Esophagus muscularis mucosa (tissue), 4 donors: ENCODE measurements at regions not wholly inside any gene's neighbourhood (a gene's known extent, or its start where the extent isn't known, plus 50 kb on each side); places are given as distances from the start of the nearest gene placed in this dataset.

Experiments used
- DNase-seq: peaks from one replicate; pipeline ENCODE4 v3.0.0-alpha.2; 2017; ENCODE audit errors: extremely low spot score
- H3K27ac ChIP-seq, 4 donors: fragments of 200-600 bp; sonication (generic); replicated peaks in 1 of 4; 1 replicate in 3 of 4; 2 replicates in 1 of 4; pipeline ENCODE4 v1.5.1; 2016 to 2019; ENCODE audit warnings: mild to moderate bottlenecking in 1 of 4
- H3K27me3 ChIP-seq, 4 donors: fragments of 200-600 bp; sonication (generic); one replicate each; pipeline versions ENCODE4 v1.5.1 to v1.6.0; 2016 to 2019
- H3K36me3 ChIP-seq, 4 donors: fragments of 200-600 bp; sonication (generic); one replicate each; pipeline ENCODE4 v1.5.1; 2016 to 2019
- H3K4me1 ChIP-seq, 4 donors: fragments of 200-600 bp; sonication (generic); one replicate each; pipeline ENCODE4 v1.5.1; 2016 to 2019
- H3K4me3 ChIP-seq, 4 donors: fragments of 200-600 bp; sonication (generic); 1 replicate in 2 of 4; 2 replicates in 2 of 4; pipeline ENCODE4 v1.5.1; 2016 to 2019; ENCODE audit warnings: mild to moderate bottlenecking in 4 of 4, moderate library complexity in 1 of 4
- H3K9me3 ChIP-seq, 4 donors: fragments of 200-600 bp; sonication (generic); 1 replicate in 3 of 4; 2 replicates in 1 of 4; pipeline ENCODE4 v1.5.1; 2016 to 2019
- EP300 ChIP-seq: sonication (generic); formaldehyde crosslinking; IDR thresholded peaks from one replicate; pipeline ENCODE4 v1.6.1; 2017; ENCODE audit warnings: antibody characterized with exemption
- POLR2A ChIP-seq: fragments of 450-650 bp; IDR thresholded peaks from one replicate; pipeline ENCODE4 v1.6.1; 2017; ENCODE audit warnings: antibody characterized with exemption, moderate library complexity, mild to moderate bottlenecking, low read depth
- POLR2AphosphoS5 ChIP-seq, 2 donors: sonication (generic); formaldehyde crosslinking; IDR thresholded peaks; one replicate each; pipeline ENCODE4 v1.6.1; 2017; ENCODE audit warnings: antibody characterized with exemption in 2 of 2
- WGBS: methylation state at CpG from one replicate; pipeline ENCODE4 v1.1.5; 2018; 5-methylcytosine and 5-hydroxymethylcytosine counted together
- intact Hi-C: fragments of 100-400 bp; cut with DNase I; formaldehyde crosslinking; loops from one replicate; pipeline ENCODE4 v1.15.1; 2023
- TF ChIP-seq, protein P1 (sequence below), 3 experiments: fragments of 200-600 bp in 2 of 3; fragments of 450-650 bp in 1 of 3; sonication (generic) in 2 of 3; IDR thresholded peaks; one replicate each; pipeline ENCODE4 v1.5.1; 2017 to 2019; ENCODE audit warnings: antibody characterized with exemption in 3 of 3, mild to moderate bottlenecking in 2 of 3, moderate library complexity in 1 of 3

DNA sequence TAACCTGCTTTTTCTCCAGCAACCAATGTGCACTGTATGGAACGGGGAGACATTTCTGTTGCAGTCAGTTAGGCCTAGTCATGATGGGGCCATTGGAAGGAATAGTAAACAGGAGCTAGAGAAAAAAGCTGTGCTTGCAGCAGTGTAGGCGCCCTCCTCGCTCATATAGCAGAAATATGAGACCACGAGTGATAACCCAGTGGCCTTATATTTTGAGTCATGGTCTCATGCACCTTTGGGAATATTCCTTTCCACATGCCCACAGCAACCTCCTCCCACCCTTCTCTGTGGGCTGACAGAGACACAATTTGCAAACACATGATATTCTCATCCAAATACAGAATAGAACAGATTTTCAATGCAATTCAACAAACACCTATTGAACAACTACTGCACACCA, 248.9 kb upstream of the CITED2 start:
- 95% methylated on average over 4 of the region's 4 CpGs for WGBS
- no peaks in the 10 kb centered on the region for H3K27me3 ChIP-seq
- no peaks in the 10 kb centered on the region for H3K9me3 ChIP-seq
- H3K36me3 ChIP-seq: no peaks in the 10 kb centered on the region
- no peak for TF ChIP-seq EP300
- TF ChIP-seq POLR2A: no peak
- no peak for TF ChIP-seq POLR2AphosphoS5 (IDR thresholded peaks at IDR 0.05)
- TF ChIP-seq, protein P1, sequence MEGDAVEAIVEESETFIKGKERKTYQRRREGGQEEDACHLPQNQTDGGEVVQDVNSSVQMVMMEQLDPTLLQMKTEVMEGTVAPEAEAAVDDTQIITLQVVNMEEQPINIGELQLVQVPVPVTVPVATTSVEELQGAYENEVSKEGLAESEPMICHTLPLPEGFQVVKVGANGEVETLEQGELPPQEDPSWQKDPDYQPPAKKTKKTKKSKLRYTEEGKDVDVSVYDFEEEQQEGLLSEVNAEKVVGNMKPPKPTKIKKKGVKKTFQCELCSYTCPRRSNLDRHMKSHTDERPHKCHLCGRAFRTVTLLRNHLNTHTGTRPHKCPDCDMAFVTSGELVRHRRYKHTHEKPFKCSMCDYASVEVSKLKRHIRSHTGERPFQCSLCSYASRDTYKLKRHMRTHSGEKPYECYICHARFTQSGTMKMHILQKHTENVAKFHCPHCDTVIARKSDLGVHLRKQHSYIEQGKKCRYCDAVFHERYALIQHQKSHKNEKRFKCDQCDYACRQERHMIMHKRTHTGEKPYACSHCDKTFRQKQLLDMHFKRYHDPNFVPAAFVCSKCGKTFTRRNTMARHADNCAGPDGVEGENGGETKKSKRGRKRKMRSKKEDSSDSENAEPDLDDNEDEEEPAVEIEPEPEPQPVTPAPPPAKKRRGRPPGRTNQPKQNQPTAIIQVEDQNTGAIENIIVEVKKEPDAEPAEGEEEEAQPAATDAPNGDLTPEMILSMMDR (IDR thresholded peaks at IDR 0.05): no peak
- H3K4me1 ChIP-seq: peaks cover 0 to 20% (median 12%) of the 10 kb centered on the region in 4 donors
- intact Hi-C loops: no loop called here
- H3K27ac ChIP-seq: no peak overlapping the region
- no peak for DNase-seq
- H3K4me3 ChIP-seq: no peak overlapping the region

DNA sequence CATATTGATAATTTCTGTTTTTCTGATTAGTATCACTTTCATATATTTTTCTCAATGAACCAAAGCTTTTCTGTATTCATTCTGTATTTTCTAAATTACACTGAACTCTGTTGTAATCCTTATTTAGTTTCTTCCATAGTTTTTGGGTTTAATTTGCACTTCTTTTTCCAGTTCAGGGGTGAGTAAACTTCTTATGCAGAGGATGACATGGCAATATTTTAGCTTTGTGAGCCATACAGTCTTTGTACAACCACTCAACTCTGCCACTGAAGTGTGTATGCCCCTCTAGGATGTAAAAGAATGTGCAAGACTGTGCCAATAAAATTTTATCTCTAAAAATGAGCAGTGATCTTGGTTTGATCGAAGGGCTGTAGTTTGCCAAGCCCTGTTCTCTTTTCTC, 239.0 kb upstream of the CITED2 start:
- WGBS: 90% methylated on average over 1 of the region's 1 CpG
- Histone ChIP-seq H3K27ac (no peak overlapping the region), H3K4me1 (peaks cover 0 to 7% (median under 1%) of the 10 kb centered on the region in 4 donors), H3K27me3 (no peaks in the 10 kb centered on the region), H3K9me3 (no peaks in the 10 kb centered on the region), H3K4me3 (no peak overlapping the region), H3K36me3 (no peaks in the 10 kb centered on the region)
- DNase-seq: no peak
- TF ChIP-seq, protein P1 (IDR thresholded peaks at IDR 0.05): no peak
- TF ChIP-seq EP300 (no peak), POLR2A (no peak)
- intact Hi-C loops: no loop called here

DNA sequence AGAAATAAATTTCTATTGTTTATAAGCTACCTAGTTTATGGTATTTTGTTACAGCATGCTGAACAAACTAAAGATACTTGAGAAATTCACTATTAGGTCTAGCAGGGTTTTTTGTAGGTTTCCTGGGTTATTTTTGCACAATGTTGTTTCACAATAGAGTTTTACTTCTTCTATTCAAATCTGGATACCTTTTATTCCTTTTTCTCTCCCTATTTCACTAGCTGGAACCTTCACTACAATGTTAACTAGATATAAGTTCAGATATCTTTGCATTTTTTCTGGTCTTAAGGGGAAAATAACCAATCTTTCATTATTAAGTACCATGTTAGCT, 237.7 kb upstream of the CITED2 start:
- no peaks in the 10 kb centered on the region for H3K36me3 ChIP-seq
- no peaks in the 10 kb centered on the region for H3K9me3 ChIP-seq
- TF ChIP-seq POLR2A (no peak), EP300 (no peak), POLR2AphosphoS5 (IDR thresholded peaks at IDR 0.05) (no peak)
- TF ChIP-seq, protein P1 (IDR thresholded peaks at IDR 0.05): no peak
- intact Hi-C loops: no loop called here
- H3K4me3 ChIP-seq: no peak overlapping the region
- no peak overlapping the region for H3K27ac ChIP-seq
- no peak for DNase-seq
- peaks cover 0 to 19% (median 10%) of the 10 kb centered on the region in 4 donors for H3K4me1 ChIP-seq
- H3K27me3 ChIP-seq: no peaks in the 10 kb centered on the region

DNA sequence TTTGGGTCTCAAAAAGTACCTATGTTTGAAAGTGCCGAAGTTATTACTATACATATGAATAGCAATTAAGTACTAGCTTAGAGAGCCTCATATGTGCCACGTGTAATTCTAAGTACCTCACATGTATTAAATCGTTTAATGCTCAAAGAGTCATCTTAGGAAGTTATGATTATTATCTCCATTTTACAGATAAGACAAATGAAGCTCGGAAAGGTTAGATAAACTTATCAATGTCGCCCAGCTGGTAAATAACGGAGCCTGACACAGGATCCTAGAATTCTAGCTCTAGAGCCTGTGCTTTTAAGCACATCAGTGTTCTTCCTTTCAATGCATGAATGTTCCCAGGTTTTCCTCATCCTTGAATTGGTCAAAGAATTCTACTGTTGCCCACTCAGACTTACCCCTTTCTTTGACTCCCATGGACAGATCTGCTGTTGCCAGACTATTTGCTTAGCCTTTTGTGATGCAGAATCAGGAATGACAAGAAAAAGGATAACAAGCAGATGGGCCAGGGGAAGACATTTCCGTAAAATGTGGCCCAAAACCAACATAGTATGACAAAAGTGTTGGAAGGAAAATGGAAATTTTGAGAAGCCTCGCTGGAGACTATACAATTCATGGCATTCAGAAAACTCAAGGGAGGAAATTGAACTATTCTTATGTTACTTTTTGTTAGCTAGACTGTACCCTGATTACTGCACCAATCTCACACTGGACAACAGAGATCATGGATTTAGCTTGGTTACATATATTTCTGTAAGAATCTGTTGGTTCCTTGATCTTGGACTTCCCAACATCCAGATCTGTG, 237.1 kb upstream of the CITED2 start:
- H3K4me3 ChIP-seq: no peak overlapping the region
- 84% methylated on average over 8 of the region's 8 CpGs for WGBS
- DNase-seq: no peak
- H3K4me1 ChIP-seq: peaks cover 0 to 19% (median 10%) of the 10 kb centered on the region in 4 donors
- no peaks in the 10 kb centered on the region for H3K36me3 ChIP-seq
- intact Hi-C loops: no loop called here
- H3K27me3 ChIP-seq: no peaks in the 10 kb centered on the region
- no peaks in the 10 kb centered on the region for H3K9me3 ChIP-seq
- TF ChIP-seq POLR2AphosphoS5 (IDR thresholded peaks at IDR 0.05) (no peak), POLR2A (no peak), EP300 (no peak)
- TF ChIP-seq, protein P1 (IDR thresholded peaks at IDR 0.05): no peak
- no peak overlapping the region for H3K27ac ChIP-seq
